ENCODE measurements at regions not wholly inside any gene's neighbourhood (a gene's known extent, or its start where the extent isn't known, plus 50 kb on each side); places are given as distances from the start of the nearest gene placed in this dataset.

DNA sequence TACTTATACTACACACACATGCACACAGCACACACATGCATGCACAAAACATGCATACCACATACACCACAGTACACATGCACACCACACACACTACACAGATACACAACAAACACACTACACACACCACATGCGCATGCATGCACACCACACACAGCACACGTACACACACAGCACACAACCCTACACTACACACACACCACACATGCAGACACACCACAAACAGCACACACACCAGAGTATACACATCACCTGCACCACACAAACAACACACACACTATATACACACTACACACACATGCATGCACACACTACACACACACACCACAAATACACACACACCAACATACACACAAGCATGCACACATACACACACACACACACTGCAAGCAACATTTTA is 166.8 kb downstream of the AHSP start:
- no peaks in the 10 kb centered on the region for H3K4me1 ChIP-seq (ENCODE audit: insufficient read depth, low read length)
- ATAC-seq = no peak
- H3K4me2 ChIP-seq (ENCODE audit: low read length) = no peak overlapping the region
- H3F3A ChIP-seq (ENCODE audit: low read length, unreplicated experiment) = no peaks in the 10 kb centered on the region
- no peaks in the 10 kb centered on the region for H4K20me1 ChIP-seq (ENCODE audit: low read length)
- H3K36me3 ChIP-seq (ENCODE audit: low read depth, low read length) = no peaks in the 10 kb centered on the region
- H3K4me3 ChIP-seq (ENCODE audit: low read length) = no peak overlapping the region
- H3K9ac ChIP-seq (ENCODE audit: low read length) = no peak overlapping the region
- TF ChIP-seq EZH2 (IDR thresholded peaks at IDR 0.05; ENCODE audit: low read length, unreplicated experiment) (no peak), CTCF (conservative IDR thresholded peaks at IDR 0.05; ENCODE audit: low read depth, low read length) (no peak), EZH2phosphoT487 (IDR thresholded peaks at IDR 0.05; ENCODE audit: borderline replicate concordance, low read length) (no peak)
- ChIA-PET CTCF (no interaction called here), POLR2A (ENCODE audit: unreplicated experiment) (no interaction called here)
- no peak for DNase-seq
- no peaks in the 10 kb centered on the region for H3K27me3 ChIP-seq (ENCODE audit: low read length)
- H3K79me2 ChIP-seq (ENCODE audit: low read length) = no peaks in the 10 kb centered on the region
- no peak overlapping the region for H3K27ac ChIP-seq (ENCODE audit: low read length)
- intact Hi-C loops (cut with micrococcal nuclease) = no loop called here
- H3K9me2 ChIP-seq (replicated peaks; ENCODE audit: low read length) = no peaks in the 10 kb centered on the region
- no peak overlapping the region for H2AFZ ChIP-seq (ENCODE audit: low read length)
- no TSS peak for BruUV-seq (replicated peaks)
- H3K9me3 ChIP-seq (ENCODE audit: low read length) = no peaks in the 10 kb centered on the region

- CTCF ChIA-PET = no interaction called here
Measured at GRCh38 chr16:31695667-31696066, 168.0 kb downstream of the AHSP start.

More at GRCh38 chr16:31695667-31696066, 168.0 kb downstream of the AHSP start:
- H3F3A ChIP-seq (ENCODE audit: low read length, unreplicated experiment) = no peaks in the 10 kb centered on the region
- H3K9ac ChIP-seq (ENCODE audit: low read length) = no peak overlapping the region
- H3K9me2 ChIP-seq (replicated peaks; ENCODE audit: low read length) = no peaks in the 10 kb centered on the region
- POLR2A ChIA-PET (ENCODE audit: unreplicated experiment) = no interaction called here
- H3K79me2 ChIP-seq (ENCODE audit: low read length) = peaks cover 3% of the 10 kb centered on the region
- no peak overlapping the region for H2AFZ ChIP-seq (ENCODE audit: low read length)
- no peak overlapping the region for H3K4me2 ChIP-seq (ENCODE audit: low read length)
- no peak for TF ChIP-seq CTCF (conservative IDR thresholded peaks at IDR 0.05; ENCODE audit: low read depth, low read length)
- TF ChIP-seq EZH2phosphoT487 (IDR thresholded peaks at IDR 0.05; ENCODE audit: borderline replicate concordance, low read length) = no peak
- no peak for TF ChIP-seq EZH2 (IDR thresholded peaks at IDR 0.05; ENCODE audit: low read length, unreplicated experiment)
- ATAC-seq (no peak), DNase-seq (no peak)
- H3K4me1 ChIP-seq (ENCODE audit: insufficient read depth, low read length) = no peaks in the 10 kb centered on the region
- no TSS peak for BruUV-seq (replicated peaks)
- no peaks in the 10 kb centered on the region for H3K9me3 ChIP-seq (ENCODE audit: low read length)
- no peaks in the 10 kb centered on the region for H3K36me3 ChIP-seq (ENCODE audit: low read depth, low read length)
- H3K4me3 ChIP-seq (ENCODE audit: low read length) = no peak overlapping the region
- no peaks in the 10 kb centered on the region for H3K27me3 ChIP-seq (ENCODE audit: low read length)
- no peaks in the 10 kb centered on the region for H4K20me1 ChIP-seq (ENCODE audit: low read length)
- intact Hi-C loops (cut with micrococcal nuclease) = loop anchor here (2.0 kb wide), 1 partner anchor 237 kb away; the partner anchor contains the start of gene ARMC5
- H3K27ac ChIP-seq (ENCODE audit: low read length) = no peak overlapping the region
